ENCODE measurements at regions not wholly inside any gene's neighbourhood (a gene's known extent, or its start where the extent isn't known, plus 50 kb on each side); places are given as distances from the start of the nearest gene placed in this dataset.
"Not testable (repeated sequence)": the region's sequence is repeated elsewhere in the genome, so short reads cannot be mapped to it uniquely, and the experiment has no call there.

DNA sequence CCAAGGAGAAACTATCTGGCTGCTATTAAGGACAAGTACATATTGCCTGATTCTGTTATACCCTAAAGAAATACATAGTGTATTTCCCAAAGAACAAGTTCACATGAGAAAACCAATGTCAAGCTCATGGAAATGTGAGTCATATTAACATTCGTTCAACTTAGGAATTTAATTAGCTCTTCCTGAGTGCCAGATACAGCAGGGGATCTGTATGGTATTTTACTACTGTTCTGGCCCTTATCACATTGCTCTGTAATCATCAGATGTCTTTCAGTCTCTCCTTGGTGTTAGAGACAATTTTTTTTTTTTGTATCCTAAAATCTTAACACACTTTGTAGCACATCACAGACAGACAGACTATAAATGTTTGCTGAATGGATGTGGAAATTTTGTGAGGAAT is 395.0 kb upstream of the CRIM1 start:
- Histone ChIP-seq H3K9me3 (ENCODE audit: control insufficient read depth in 1 of 2, low read length in 2 of 2) (no peaks in the 10 kb centered on the region), H3K27me3 (ENCODE audit: insufficient read depth, low read length) (no peaks in the 10 kb centered on the region), H3K4me3 (ENCODE audit: low read length in 2 of 2) (no peak overlapping the region), H3K4me1 (ENCODE audit: insufficient read depth, low read length) (no peaks in the 10 kb centered on the region), H3K36me3 (ENCODE audit: insufficient read depth, low read length) (no peaks in the 10 kb centered on the region), H3K27ac (ENCODE audit: low read depth, low read length) (no peak overlapping the region)
- Mint-ChIP-seq H3K9me3 (peaks cover 0 to 5% (median 0%) of the 10 kb centered on the region in 8 donors), H3K36me3 (no peaks in the 10 kb centered on the region), H3K4me1 (no peaks in the 10 kb centered on the region), H3K27me3 (no peaks in the 10 kb centered on the region), H3K27ac (no peak overlapping the region), H3K4me3 (no peak overlapping the region)
- intact Hi-C loops (cut with micrococcal nuclease): no loop called here
- POLR2A ChIA-PET (ENCODE audit: partially characterized antibody): no interaction called here
- no peak for DNase-seq
- CTCF ChIA-PET (ENCODE audit: partially characterized antibody): no interaction called here

- DNase-seq; H3K27ac Mint-ChIP-seq; CTCF ChIA-PET (ENCODE audit: partially characterized antibody): not testable (repeated sequence)
Measured at GRCh38 chr2:35957053-35957452, 398.5 kb upstream of the CRIM1 start.

DNA sequence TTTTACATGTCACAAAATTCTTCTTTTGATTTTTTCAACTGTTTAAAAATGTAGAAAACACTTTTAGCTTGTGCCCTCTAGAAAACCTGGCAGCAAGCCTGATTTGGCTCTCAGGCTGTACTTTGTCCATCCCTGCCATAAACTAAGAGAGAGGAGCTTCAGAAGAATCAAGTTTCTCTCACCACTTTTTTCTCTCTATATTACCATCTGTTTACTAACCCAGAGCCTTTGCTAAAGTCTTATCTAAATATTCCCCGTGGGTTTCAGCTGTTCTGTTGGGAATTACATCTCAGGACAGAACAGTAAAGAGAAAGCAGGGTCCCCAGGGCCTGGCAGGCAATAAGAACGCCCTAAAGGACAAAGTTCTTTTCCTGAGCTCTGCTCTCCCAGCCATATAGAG is 409.1 kb upstream of the CRIM1 start:
- H3K4me3 ChIP-seq (ENCODE audit: low read length in 2 of 2): no peak overlapping the region
- H3K4me1 ChIP-seq (ENCODE audit: insufficient read depth, low read length): no peaks in the 10 kb centered on the region
- Mint-ChIP-seq H3K9me3 (no peaks in the 10 kb centered on the region), H3K27me3 (peaks cover 2 to 8% of the 10 kb centered on the region in 2 donors), H3K4me3 (no peak overlapping the region), H3K36me3 (no peaks in the 10 kb centered on the region), H3K4me1 (peaks cover 0 to 1% (median 0%) of the 10 kb centered on the region in 4 donors), H3K27ac (no peak overlapping the region)
- no peak for DNase-seq
- H3K27ac ChIP-seq (ENCODE audit: low read depth, low read length): no peak overlapping the region
- no peaks in the 10 kb centered on the region for H3K36me3 ChIP-seq (ENCODE audit: insufficient read depth, low read length)
- H3K9me3 ChIP-seq (ENCODE audit: control insufficient read depth in 1 of 2, low read length in 2 of 2): no peaks in the 10 kb centered on the region
- intact Hi-C loops (cut with micrococcal nuclease): no loop called here
- CTCF ChIA-PET (ENCODE audit: partially characterized antibody): no interaction called here
- H3K27me3 ChIP-seq (ENCODE audit: insufficient read depth, low read length): no peaks in the 10 kb centered on the region
- POLR2A ChIA-PET (ENCODE audit: partially characterized antibody): no interaction called here

More at GRCh38 chr2:35957053-35957452, 398.5 kb upstream of the CRIM1 start:
- H3K4me3 ChIP-seq (ENCODE audit: low read length in 2 of 2); H3K36me3 ChIP-seq (ENCODE audit: insufficient read depth, low read length); H3K4me1 ChIP-seq (ENCODE audit: insufficient read depth, low read length); H3K36me3 Mint-ChIP-seq; H3K4me3 Mint-ChIP-seq; intact Hi-C loops (cut with micrococcal nuclease); H3K27me3 Mint-ChIP-seq; H3K4me1 Mint-ChIP-seq; H3K27me3 ChIP-seq (ENCODE audit: insufficient read depth, low read length); POLR2A ChIA-PET (ENCODE audit: partially characterized antibody); H3K9me3 Mint-ChIP-seq; H3K9me3 ChIP-seq (ENCODE audit: control insufficient read depth in 1 of 2, low read length in 2 of 2); H3K27ac ChIP-seq (ENCODE audit: low read depth, low read length): not testable (repeated sequence)

DNA sequence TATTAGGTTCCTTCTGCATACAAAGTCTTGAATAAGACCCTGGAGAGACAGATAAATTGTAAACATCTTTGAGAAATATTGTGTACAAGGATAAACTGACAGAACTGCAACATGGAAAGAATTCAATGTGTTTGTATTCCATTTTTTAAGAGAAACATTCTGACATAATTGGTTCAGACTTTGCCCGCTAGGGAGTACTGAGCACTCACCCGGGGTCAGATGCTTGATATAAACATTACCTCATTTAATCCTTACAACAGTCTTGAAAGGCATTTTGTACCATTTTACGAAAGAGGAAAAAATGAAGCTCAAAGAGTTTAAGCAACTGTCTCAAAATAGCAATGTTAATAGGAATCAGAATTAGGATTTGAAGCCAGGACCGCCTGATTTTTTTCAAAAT is 416.7 kb upstream of the CRIM1 start:
- no peaks in the 10 kb centered on the region for H3K36me3 Mint-ChIP-seq
- peaks cover 0 to 7% of the 10 kb centered on the region in 2 donors for H3K27me3 Mint-ChIP-seq
- intact Hi-C loops (cut with micrococcal nuclease): no loop called here
- no peak overlapping the region for H3K4me3 Mint-ChIP-seq
- Histone ChIP-seq H3K4me3 (ENCODE audit: low read length in 2 of 2) (no peak overlapping the region), H3K9me3 (ENCODE audit: control insufficient read depth in 1 of 2, low read length in 2 of 2) (no peaks in the 10 kb centered on the region), H3K4me1 (ENCODE audit: insufficient read depth, low read length) (no peaks in the 10 kb centered on the region), H3K27ac (ENCODE audit: low read depth, low read length) (no peak overlapping the region), H3K36me3 (ENCODE audit: insufficient read depth, low read length) (no peaks in the 10 kb centered on the region), H3K27me3 (ENCODE audit: insufficient read depth, low read length) (no peaks in the 10 kb centered on the region)
- ChIA-PET CTCF (ENCODE audit: partially characterized antibody) (interaction anchor here (1.8 kb wide), 1 partner anchor 10 kb away, joined by 4 read pairs; no protein-coding TSS in a partner anchor), POLR2A (ENCODE audit: partially characterized antibody) (no interaction called here)
- no peaks in the 10 kb centered on the region for H3K9me3 Mint-ChIP-seq
- H3K4me1 Mint-ChIP-seq: no peaks in the 10 kb centered on the region
- no peak for DNase-seq
- H3K27ac Mint-ChIP-seq: no peak overlapping the region

GRCh38 chr2:35933031-35933430 is 422.5 kb upstream of the CRIM1 start:
- CTCF ChIA-PET (ENCODE audit: partially characterized antibody): no interaction called here
- H3K9me3 Mint-ChIP-seq: peaks cover 0 to 2% (median 0%) of the 10 kb centered on the region in 8 donors
- no peaks in the 10 kb centered on the region for H3K9me3 ChIP-seq (ENCODE audit: control insufficient read depth in 1 of 2, low read length in 2 of 2)

GRCh38 chr2:35932276-35932963 is 423.2 kb upstream of the CRIM1 start:
- Mint-ChIP-seq H3K9me3 (peaks cover 0 to 2% (median 0%) of the 10 kb centered on the region in 8 donors), H3K27me3 (peaks cover 1 to 4% of the 10 kb centered on the region in 2 donors), H3K4me1 (no peaks in the 10 kb centered on the region), H3K27ac (no peak overlapping the region), H3K36me3 (no peaks in the 10 kb centered on the region), H3K4me3 (no peak overlapping the region)
- Histone ChIP-seq H3K4me3 (ENCODE audit: low read length in 2 of 2) (no peak overlapping the region), H3K4me1 (ENCODE audit: insufficient read depth, low read length) (no peaks in the 10 kb centered on the region), H3K27me3 (ENCODE audit: insufficient read depth, low read length) (no peaks in the 10 kb centered on the region), H3K27ac (ENCODE audit: low read depth, low read length) (no peak overlapping the region), H3K36me3 (ENCODE audit: insufficient read depth, low read length) (no peaks in the 10 kb centered on the region), H3K9me3 (ENCODE audit: control insufficient read depth in 1 of 2, low read length in 2 of 2) (no peaks in the 10 kb centered on the region)
- intact Hi-C loops (cut with micrococcal nuclease): no loop called here
- no peak for DNase-seq
- ChIA-PET CTCF (ENCODE audit: partially characterized antibody) (no interaction called here), POLR2A (ENCODE audit: partially characterized antibody) (no interaction called here)

More at GRCh38 chr2:35933031-35933430, 422.5 kb upstream of the CRIM1 start:
- intact Hi-C loops (cut with micrococcal nuclease): no loop called here
- no peak overlapping the region for H3K27ac Mint-ChIP-seq
- H3K27me3 ChIP-seq (ENCODE audit: insufficient read depth, low read length): no peaks in the 10 kb centered on the region
- no peaks in the 10 kb centered on the region for H3K4me1 ChIP-seq (ENCODE audit: insufficient read depth, low read length)
- H3K36me3 ChIP-seq (ENCODE audit: insufficient read depth, low read length): no peaks in the 10 kb centered on the region
- no peak overlapping the region for H3K4me3 Mint-ChIP-seq
- peaks cover 1 to 3% of the 10 kb centered on the region in 2 donors for H3K27me3 Mint-ChIP-seq
- H3K4me1 Mint-ChIP-seq: no peaks in the 10 kb centered on the region
- no peak for DNase-seq
- no peak overlapping the region for H3K27ac ChIP-seq (ENCODE audit: low read depth, low read length)
- POLR2A ChIA-PET (ENCODE audit: partially characterized antibody): no interaction called here
- no peaks in the 10 kb centered on the region for H3K36me3 Mint-ChIP-seq
- no peak overlapping the region for H3K4me3 ChIP-seq (ENCODE audit: low read length in 2 of 2)

GRCh38 chr2:35931626-35932025 is 424.0 kb upstream of the CRIM1 start:
- Histone ChIP-seq H3K4me3 (ENCODE audit: low read length in 2 of 2) (no peak overlapping the region), H3K9me3 (ENCODE audit: control insufficient read depth in 1 of 2, low read length in 2 of 2) (no peaks in the 10 kb centered on the region), H3K36me3 (ENCODE audit: insufficient read depth, low read length) (no peaks in the 10 kb centered on the region), H3K27me3 (ENCODE audit: insufficient read depth, low read length) (no peaks in the 10 kb centered on the region), H3K4me1 (ENCODE audit: insufficient read depth, low read length) (no peaks in the 10 kb centered on the region), H3K27ac (ENCODE audit: low read depth, low read length) (no peak overlapping the region)
- H3K27me3 Mint-ChIP-seq: peaks cover 1 to 4% of the 10 kb centered on the region in 2 donors
- intact Hi-C loops (cut with micrococcal nuclease): no loop called here
- POLR2A ChIA-PET (ENCODE audit: partially characterized antibody): no interaction called here
- H3K9me3 Mint-ChIP-seq: peaks cover 0 to 2% (median 0%) of the 10 kb centered on the region in 8 donors
- no peak overlapping the region for H3K27ac Mint-ChIP-seq
- CTCF ChIA-PET (ENCODE audit: partially characterized antibody): no interaction called here
- H3K36me3 Mint-ChIP-seq: no peaks in the 10 kb centered on the region
- H3K4me1 Mint-ChIP-seq: peaks cover 0 to 1% (median 0%) of the 10 kb centered on the region in 4 donors
- no peak overlapping the region for H3K4me3 Mint-ChIP-seq
- no peak for DNase-seq

Measured in CD4-positive, alpha-beta memory T cell (primary cell).